Stimulated activated naive CD8-positive, alpha-beta T cell treated with anti-CD3 and anti-CD28 coated beads, Interleukin-15, Interleukin-2, amounts not matched to agents 100 ng/mL and 50 ng/mL, for 24 hours (primary cell): ENCODE measurements at regions not wholly inside any gene's neighbourhood (a gene's known extent, or its start where the extent isn't known, plus 50 kb on each side); places are given as distances from the start of the nearest gene placed in this dataset.

Experiments
- H3K27ac Mint-ChIP-seq: one replicate; pipeline ENCODE4 v1.8.0; 2021; ENCODE audit warnings: mild to moderate bottlenecking, mixed read lengths
- H3K27me3 Mint-ChIP-seq: one replicate; pipeline ENCODE4 v1.8.0; 2021; ENCODE audit warnings: mixed read lengths
- H3K36me3 Mint-ChIP-seq: one replicate; pipeline ENCODE4 v1.8.0; 2021; ENCODE audit warnings: low read depth, mixed read lengths
- H3K4me1 Mint-ChIP-seq: one replicate; pipeline ENCODE4 v1.8.0; 2021; ENCODE audit warnings: low read depth, mixed read lengths
- H3K4me3 Mint-ChIP-seq: one replicate; pipeline ENCODE4 v1.8.0; 2021; ENCODE audit warnings: mild to moderate bottlenecking, mixed read lengths
- H3K9me3 Mint-ChIP-seq: one replicate; pipeline ENCODE4 v1.8.0; 2021; ENCODE audit warnings: mixed read lengths

DNA sequence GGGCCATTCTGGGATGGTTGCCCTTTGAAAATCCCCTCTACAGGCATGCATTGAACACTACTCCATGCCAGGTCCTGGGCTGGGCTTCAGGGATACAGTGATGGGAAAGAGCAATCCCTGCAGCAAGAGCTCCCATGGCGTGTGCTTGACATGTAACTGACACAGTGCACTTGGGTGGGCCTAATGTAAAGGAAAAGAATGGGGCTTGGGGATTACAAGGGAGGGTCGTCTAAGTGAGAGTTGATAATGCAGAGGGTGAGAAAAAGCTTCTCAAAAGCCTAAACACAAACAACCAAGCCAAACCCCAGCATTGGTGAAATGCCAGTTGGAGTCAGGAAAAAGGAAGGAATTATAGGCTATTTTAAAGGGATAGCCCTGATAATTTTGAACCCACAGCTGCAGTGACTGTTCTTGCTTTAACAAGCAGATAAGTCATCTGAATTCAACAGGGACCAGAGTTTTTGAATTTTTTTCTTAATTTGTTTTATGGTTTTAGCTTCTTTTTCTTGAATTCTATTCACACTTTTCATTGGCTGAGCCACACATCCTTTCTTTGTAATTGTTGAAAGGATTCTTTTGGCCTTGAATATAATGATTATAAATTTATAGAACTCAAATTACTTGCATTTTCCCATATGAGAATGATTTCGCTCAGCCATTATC lies 308.7 kb downstream of the LPIN1 start:
- H3K27me3 Mint-ChIP-seq = peaks cover 3% of the 10 kb centered on the region
- H3K9me3 Mint-ChIP-seq = no peaks in the 10 kb centered on the region
- H3K27ac Mint-ChIP-seq = peak overlapping the region; percentile 28
- peaks cover 50% of the 10 kb centered on the region for H3K4me1 Mint-ChIP-seq
- no peaks in the 10 kb centered on the region for H3K36me3 Mint-ChIP-seq
- no peak overlapping the region for H3K4me3 Mint-ChIP-seq

DNA sequence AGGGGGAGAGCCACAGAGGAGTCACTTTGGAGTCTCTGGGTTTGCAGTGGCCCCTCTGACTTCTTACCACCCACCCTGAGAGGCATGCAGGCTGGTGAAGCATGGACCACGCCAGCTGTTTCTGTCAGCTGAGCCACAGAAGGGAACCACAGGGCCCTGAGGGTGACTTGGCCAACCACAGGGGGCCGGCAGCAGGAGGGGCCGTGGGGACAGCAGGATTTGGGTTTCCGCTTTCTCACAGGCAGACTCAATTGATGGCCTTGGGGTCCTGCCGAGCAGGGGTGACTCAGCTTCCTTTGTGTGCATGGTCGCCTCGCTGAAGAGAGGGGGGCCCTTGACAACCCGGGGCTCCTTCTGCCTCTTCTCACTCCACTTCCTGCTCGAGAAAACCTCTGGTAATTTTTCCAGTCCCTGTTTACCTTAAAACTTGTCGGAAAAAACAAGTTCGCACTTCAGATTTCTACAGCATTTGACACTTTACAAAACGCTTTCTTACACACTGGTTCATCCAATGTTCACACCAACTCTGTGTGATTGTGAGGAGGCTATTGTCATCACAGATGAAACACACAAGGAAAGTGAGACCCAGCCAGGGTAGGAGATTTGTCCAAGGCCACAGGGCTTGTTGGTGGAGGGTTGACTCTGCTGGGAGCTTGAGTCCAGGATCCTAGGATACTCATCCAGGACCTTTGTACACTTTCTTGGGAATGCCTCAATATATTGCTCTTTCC lies 311.2 kb downstream of the LPIN1 start:
- Mint-ChIP-seq H3K4me1 (peaks cover 48% of the 10 kb centered on the region), H3K9me3 (no peaks in the 10 kb centered on the region), H3K27ac (peak overlapping the region; percentile 13), H3K4me3 (no peak overlapping the region), H3K36me3 (no peaks in the 10 kb centered on the region), H3K27me3 (peaks cover 3% of the 10 kb centered on the region)

DNA sequence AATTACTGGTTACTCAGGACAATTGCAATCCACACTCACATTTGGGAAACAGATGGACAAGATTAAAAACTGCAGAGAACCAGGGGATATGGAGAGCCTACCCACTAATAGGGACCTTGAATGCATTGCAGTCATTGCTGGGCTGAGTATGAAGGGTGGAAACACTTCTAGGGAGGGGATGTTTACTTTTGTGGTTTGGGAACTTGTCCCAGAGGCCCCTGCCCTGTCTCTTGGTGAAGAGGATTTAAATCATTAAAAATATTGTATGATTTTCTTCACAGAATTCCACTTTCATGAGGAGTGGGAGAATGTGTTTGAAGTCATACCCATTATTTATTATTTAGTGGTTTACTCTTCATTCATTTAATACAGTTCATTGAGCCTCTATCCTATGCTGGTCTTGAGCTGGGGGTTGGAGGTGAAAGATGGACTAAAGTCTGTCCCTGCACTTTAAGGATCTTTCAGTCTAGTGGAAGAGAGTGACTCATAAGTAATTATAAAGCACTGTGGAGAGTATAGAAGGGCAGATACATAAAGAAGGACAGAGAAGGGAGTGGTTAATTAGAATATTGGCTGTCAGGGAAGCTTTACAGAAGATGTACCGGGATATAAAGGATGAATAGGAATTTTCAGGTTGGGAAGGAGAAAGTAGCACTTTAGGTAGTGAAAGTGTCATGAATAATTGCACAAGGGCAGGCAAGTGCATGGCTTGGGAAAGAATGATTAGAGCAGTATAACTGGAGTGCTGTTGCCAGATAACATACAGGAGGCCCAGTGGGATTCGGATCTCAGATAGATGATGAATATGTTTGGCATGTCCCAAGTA lies 313.4 kb downstream of the LPIN1 start:
- H3K9me3 Mint-ChIP-seq = no peaks in the 10 kb centered on the region
- H3K4me3 Mint-ChIP-seq = no peak overlapping the region
- H3K4me1 Mint-ChIP-seq = peaks cover 48% of the 10 kb centered on the region
- no peaks in the 10 kb centered on the region for H3K36me3 Mint-ChIP-seq
- no peak overlapping the region for H3K27ac Mint-ChIP-seq
- H3K27me3 Mint-ChIP-seq = peaks cover 3% of the 10 kb centered on the region

DNA sequence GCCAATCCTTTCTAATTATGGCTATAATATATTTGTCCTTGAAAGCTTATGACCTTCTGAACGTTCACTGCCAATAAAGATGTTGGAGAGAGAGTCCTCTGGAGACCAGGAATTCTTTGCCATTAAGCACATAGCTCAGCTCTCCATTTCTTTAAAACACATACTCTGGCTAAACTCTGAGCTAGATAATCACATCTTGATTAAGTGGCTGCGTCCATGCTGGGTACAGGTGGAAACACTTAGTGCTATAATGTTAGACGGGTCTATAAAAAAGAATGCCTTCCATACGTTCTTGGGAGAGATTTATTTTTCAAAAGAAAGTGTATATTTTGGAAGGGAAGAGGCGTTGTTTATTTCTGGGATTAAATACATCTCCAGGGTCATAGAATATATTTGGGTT lies 314.5 kb downstream of the LPIN1 start:
- Mint-ChIP-seq H3K4me1 (peaks cover 45% of the 10 kb centered on the region), H3K4me3 (no peak overlapping the region), H3K27ac (no peak overlapping the region), H3K27me3 (peaks cover 3% of the 10 kb centered on the region), H3K9me3 (no peaks in the 10 kb centered on the region), H3K36me3 (no peaks in the 10 kb centered on the region)

DNA sequence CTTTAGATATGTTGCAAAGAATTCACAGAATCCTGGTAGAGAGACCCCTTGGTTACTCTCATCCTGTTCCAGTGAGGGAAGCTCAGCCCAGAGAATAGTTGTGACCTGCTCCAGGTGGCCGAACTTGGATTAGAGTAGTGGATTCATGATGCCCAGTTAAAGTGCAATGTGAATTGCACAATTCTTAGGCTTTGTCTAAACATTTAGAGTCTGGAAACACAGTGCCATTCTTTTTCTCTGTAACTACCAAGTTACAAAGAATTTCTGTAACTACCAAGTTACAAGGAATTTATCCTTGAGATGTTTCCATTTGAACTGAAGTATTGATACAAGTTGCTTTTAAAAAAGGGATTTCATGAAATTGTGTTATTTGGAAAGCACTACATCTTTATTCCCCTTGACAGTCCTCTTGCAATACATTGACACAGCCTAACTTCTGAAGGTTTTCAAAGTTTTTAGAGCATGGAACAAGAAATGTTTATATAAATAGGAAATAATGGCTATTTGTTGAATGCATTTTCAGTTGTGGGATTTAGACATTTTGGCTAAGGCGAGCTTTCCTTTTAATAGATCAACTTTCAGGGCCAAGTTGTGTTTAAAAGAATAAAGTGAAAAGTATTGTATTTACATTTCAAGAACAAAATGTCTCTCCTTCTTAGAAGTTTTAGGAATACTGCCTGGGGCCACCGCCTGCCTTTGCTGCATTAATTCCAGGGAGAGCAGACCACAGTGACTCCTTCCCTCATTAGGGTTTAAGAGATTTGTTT lies 315.0 kb downstream of the LPIN1 start:
- Mint-ChIP-seq H3K27me3 (peaks cover 3% of the 10 kb centered on the region), H3K4me3 (no peak overlapping the region), H3K9me3 (no peaks in the 10 kb centered on the region)

DNA sequence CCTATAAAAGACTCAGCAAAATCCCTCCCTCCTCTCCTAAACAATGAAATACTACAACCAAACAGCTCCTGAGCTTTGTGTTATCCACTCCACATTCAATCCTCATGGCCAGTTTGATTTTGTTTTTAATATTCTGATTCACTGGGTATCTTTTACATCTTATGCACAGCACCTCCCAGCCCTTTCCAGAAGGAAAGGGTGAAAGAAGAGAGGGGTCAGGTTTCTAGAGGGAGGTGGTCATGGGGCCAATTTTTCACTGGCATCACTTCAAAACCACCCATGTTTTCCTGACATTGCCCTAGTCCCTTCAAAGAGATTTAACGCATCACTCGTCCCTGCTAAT lies 315.6 kb downstream of the LPIN1 start:
- no peaks in the 10 kb centered on the region for H3K9me3 Mint-ChIP-seq
- H3K4me1 Mint-ChIP-seq = peaks cover 37% of the 10 kb centered on the region
- peaks cover 3% of the 10 kb centered on the region for H3K27me3 Mint-ChIP-seq
- H3K36me3 Mint-ChIP-seq = no peaks in the 10 kb centered on the region
- H3K4me3 Mint-ChIP-seq = no peak overlapping the region
- peak overlapping the region; percentile 36 for H3K27ac Mint-ChIP-seq

More for the DNA sequence above, 315.0 kb downstream of the LPIN1 start:
- H3K4me1 Mint-ChIP-seq = peaks cover 39% of the 10 kb centered on the region
- H3K27ac Mint-ChIP-seq = no peak overlapping the region
- no peaks in the 10 kb centered on the region for H3K36me3 Mint-ChIP-seq

DNA sequence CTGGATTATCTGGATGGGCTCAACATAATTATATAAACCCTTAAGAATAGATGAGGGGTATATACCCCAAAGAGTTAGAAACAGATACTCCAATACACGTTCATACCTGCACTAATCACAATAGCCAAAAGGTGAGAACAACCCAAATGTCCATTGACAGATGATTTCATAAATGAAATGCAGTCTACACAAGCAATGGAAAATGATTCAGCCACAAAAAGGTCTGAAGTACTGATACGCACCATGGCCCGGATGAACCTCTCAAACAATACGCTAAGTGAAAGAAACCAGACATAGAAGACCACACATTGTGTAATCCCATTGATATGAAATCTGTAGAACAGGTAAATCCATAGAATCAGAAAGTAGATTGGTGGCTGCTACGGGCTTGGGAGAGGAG lies 316.8 kb downstream of the LPIN1 start:
- Mint-ChIP-seq H3K27ac (no peak overlapping the region), H3K4me3 (no peak overlapping the region), H3K9me3 (no peaks in the 10 kb centered on the region), H3K36me3 (no peaks in the 10 kb centered on the region), H3K4me1 (peaks cover 29% of the 10 kb centered on the region), H3K27me3 (peaks cover 3% of the 10 kb centered on the region)

DNA sequence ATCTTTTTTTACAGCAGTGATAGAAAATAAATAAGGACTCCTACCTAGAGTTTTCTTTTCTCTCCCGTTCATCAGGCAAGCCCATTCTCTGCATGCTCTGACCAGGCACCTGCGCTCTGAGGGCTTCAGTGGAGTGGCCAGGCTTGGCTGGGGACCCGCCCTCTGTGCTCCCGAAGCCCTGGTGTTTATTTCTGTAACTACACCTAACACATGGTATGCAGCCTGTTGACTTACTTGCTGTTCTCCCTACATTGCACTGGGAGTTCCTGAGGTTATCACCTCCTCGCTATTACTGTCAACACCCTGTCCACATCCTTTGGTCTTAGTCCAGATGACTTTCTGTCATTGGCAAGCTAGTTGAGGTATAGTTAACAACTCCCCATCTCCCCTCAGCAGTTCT lies 317.7 kb downstream of the LPIN1 start:
- no peaks in the 10 kb centered on the region for H3K36me3 Mint-ChIP-seq
- no peak overlapping the region for H3K27ac Mint-ChIP-seq
- H3K4me1 Mint-ChIP-seq = peaks cover 20% of the 10 kb centered on the region
- no peak overlapping the region for H3K4me3 Mint-ChIP-seq
- peaks cover 1% of the 10 kb centered on the region for H3K27me3 Mint-ChIP-seq
- no peaks in the 10 kb centered on the region for H3K9me3 Mint-ChIP-seq

DNA sequence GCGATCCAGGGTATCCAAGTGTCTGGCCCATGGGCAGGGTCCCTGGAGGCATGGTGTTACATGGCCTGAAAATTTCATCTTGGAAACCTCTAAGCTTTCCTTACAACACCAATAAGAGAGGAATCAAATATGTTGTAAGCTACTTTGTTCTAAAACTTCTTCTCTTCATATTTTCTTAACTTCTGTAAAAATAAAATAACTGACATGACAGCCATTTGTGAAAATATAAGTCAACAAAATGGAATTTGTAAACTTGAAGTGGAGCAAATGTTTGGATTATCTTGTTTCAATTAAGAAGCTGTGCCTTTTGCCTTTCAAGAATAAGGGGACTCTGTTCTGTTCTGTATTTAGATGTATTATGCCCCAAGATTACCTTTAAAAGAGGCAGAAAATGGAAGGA lies 319.7 kb downstream of the LPIN1 start:
- H3K9me3 Mint-ChIP-seq = no peaks in the 10 kb centered on the region
- H3K4me1 Mint-ChIP-seq = peaks cover 19% of the 10 kb centered on the region
- H3K27me3 Mint-ChIP-seq = no peaks in the 10 kb centered on the region
- no peaks in the 10 kb centered on the region for H3K36me3 Mint-ChIP-seq
- H3K27ac Mint-ChIP-seq = no peak overlapping the region
- no peak overlapping the region for H3K4me3 Mint-ChIP-seq

DNA sequence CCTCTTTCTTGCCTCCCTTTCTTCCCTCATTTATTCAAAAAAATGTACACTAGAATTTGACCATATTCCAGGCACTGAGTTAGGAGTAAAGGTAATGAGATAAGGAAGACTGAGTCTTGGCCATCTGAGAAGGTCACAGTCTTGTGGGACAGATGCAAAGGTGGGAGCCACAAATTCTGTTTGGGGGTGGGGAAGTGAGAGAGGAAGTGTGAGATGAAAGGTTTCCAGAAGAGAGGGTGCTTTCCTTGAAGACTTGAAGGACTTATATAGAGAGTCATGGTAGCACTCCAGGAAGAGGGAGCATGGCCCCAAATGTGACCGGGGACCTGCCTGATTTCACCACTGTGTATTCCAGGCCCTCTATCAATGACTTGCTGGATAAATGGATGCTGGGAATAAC lies 320.6 kb downstream of the LPIN1 start:
- H3K4me3 Mint-ChIP-seq = no peak overlapping the region

DNA sequence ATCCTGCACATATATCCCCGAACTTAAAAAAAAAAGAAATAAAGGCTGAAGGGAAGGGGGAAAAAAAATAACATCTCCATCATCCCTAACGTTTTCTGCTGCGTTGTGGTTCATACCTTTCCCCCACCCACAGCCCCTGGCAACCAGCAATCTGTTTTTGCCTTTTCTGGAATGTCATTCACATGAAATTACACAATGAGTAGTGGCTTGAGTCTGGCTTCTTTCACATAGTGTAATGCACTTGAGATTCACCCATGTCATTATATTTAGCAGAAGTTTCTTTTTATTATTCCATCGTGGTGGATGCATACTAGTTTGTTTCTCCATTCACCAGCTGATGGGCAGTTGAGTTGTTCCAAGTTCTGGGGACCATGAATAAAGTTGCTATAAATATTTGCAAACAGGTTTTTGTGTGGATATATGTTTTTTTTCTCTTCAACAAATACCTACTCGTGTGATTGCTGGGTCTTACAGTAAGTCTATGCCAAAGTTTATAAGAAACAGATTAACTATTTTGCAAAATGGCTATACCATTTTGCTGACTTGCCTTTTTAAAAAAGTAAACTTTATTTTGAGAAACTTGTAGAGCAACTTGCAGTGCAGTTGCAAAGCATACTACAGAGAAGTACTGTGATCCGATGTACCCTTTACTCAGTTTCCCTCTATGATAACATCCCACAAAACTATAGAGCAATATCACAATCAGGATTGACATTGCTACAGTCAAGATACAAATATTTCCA lies 322.5 kb downstream of the LPIN1 start:
- Mint-ChIP-seq H3K27ac (no peak overlapping the region), H3K4me3 (no peak overlapping the region), H3K4me1 (peaks cover 23% of the 10 kb centered on the region), H3K36me3 (no peaks in the 10 kb centered on the region), H3K9me3 (no peaks in the 10 kb centered on the region), H3K27me3 (no peaks in the 10 kb centered on the region)

More for the DNA sequence above, 320.6 kb downstream of the LPIN1 start:
- H3K4me1 Mint-ChIP-seq = peaks cover 21% of the 10 kb centered on the region
- no peaks in the 10 kb centered on the region for H3K9me3 Mint-ChIP-seq
- H3K36me3 Mint-ChIP-seq = no peaks in the 10 kb centered on the region
- H3K27me3 Mint-ChIP-seq = no peaks in the 10 kb centered on the region
- H3K27ac Mint-ChIP-seq = no peak overlapping the region

DNA sequence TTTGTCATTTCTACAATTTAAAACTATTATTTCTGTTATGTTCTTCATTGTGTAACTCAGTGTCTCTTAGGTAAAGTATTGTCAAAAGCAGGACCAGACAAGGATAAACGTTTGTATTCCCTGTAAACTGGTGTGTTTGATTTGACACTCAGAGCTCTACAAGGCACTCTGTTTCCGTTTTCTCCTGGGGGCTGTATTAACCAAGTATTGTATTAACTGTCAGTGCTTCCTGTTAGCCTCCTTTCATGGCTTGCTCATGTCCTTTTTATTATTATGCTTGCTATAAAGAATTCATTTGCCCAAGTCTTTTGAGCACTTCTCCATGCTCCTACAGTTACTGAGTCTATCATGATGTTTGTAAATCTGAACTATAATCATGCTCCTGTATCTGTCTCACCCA lies 323.7 kb downstream of the LPIN1 start:
- no peak overlapping the region for H3K4me3 Mint-ChIP-seq
- H3K4me1 Mint-ChIP-seq = peaks cover 29% of the 10 kb centered on the region
- H3K36me3 Mint-ChIP-seq = no peaks in the 10 kb centered on the region
- H3K27me3 Mint-ChIP-seq = no peaks in the 10 kb centered on the region
- H3K9me3 Mint-ChIP-seq = no peaks in the 10 kb centered on the region
- H3K27ac Mint-ChIP-seq = no peak overlapping the region

DNA sequence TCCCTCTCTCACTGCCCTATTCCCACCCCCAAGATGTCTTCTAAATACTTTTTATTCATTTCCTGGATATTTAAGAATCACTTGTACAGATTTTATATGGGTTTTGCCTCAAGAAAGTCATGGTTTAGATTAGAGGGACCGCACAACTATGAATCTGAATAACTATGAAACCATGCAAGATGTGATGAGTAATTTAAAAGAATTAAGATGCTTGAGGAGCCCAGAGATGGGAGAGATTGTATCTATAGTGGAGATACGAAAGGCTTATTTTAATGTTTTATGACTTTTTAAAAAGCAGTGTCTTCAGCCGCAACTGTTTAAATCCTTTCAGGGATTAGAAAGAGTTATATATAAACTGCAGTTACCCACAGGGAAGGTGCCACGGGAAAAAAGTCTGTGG lies 324.1 kb downstream of the LPIN1 start:
- H3K36me3 Mint-ChIP-seq = no peaks in the 10 kb centered on the region
- H3K4me1 Mint-ChIP-seq = peaks cover 29% of the 10 kb centered on the region
- no peak overlapping the region for H3K27ac Mint-ChIP-seq
- no peaks in the 10 kb centered on the region for H3K9me3 Mint-ChIP-seq
- H3K27me3 Mint-ChIP-seq = no peaks in the 10 kb centered on the region
- H3K4me3 Mint-ChIP-seq = no peak overlapping the region

DNA sequence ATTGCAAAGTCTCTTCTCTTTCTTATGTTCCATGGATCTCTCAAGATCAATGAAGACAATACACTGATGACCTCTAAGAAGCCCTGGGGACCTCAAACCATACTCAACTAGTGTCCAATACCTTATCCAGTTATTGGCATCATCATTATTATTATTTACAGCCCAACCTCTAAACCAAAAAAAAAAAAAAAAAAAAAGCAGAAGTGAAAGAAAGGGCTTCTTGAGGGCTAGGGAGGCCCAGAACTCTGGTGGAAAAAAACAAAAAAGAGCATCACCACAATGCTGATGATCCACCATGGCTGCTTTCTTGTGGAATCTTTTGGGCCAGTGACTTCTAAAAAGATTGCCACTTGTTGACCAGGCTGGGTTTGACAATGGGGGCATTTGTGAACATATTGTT lies 324.9 kb downstream of the LPIN1 start:
- H3K9me3 Mint-ChIP-seq = no peaks in the 10 kb centered on the region
- no peak overlapping the region for H3K4me3 Mint-ChIP-seq
- no peaks in the 10 kb centered on the region for H3K36me3 Mint-ChIP-seq
- peaks cover 29% of the 10 kb centered on the region for H3K4me1 Mint-ChIP-seq
- no peak overlapping the region for H3K27ac Mint-ChIP-seq
- H3K27me3 Mint-ChIP-seq = no peaks in the 10 kb centered on the region
